ENCODE measurements at regions not wholly inside any gene's neighbourhood (a gene's known extent, or its start where the extent isn't known, plus 50 kb on each side); places are given as distances from the start of the nearest gene placed in this dataset.

GRCh38 chrX:42948723-42949657 lies 171.0 kb upstream of the PPP1R2C start:
- no peak for TF ChIP-seq EZH2phosphoT487 (IDR thresholded peaks at IDR 0.05; ENCODE audit: low read length)
- TF ChIP-seq CTCF (IDR thresholded peaks at IDR 0.05; ENCODE audit: low read length): no peak
- TF ChIP-seq EZH2 (optimal IDR thresholded peaks at IDR 0.05; ENCODE audit: low read depth, low read length): no peak
